Neural cell (in vitro differentiated cells): ENCODE measurements at regions not wholly inside any gene's neighbourhood (a gene's known extent, or its start where the extent isn't known, plus 50 kb on each side); places are given as distances from the start of the nearest gene placed in this dataset.

ENCODE experiments used
- H2AFZ ChIP-seq: fragments of 200-600, 300-800 bp; sonication (generic), shearing (Covaris generic); 2 replicates; pipeline ENCODE4 v1.6.0; 2014; ENCODE audit warnings: low read depth, mild to moderate bottlenecking, antibody characterized with exemption, low read length, moderate library complexity
- H3F3A ChIP-seq: fragments of 200-600 bp; shearing (Covaris generic); 2 replicates; pipeline ENCODE4 v1.6.1; 2016; ENCODE audit warnings: mild to moderate bottlenecking, moderate library complexity, mixed read lengths, antibody characterized with exemption, low read length; ENCODE audit not compliant: insufficient read depth, poor library complexity, severe bottlenecking
- H3K27ac ChIP-seq: fragments of 200-600, 300-800 bp; sonication (generic), shearing (Covaris generic); 2 replicates; pipeline ENCODE4 v1.5.1; 2014; ENCODE audit warnings: mild to moderate bottlenecking, low read length, moderate library complexity
- H3K27me3 ChIP-seq: fragments of 300-800, 200-600 bp; sonication (generic), shearing (Covaris generic); 2 replicates; pipeline ENCODE4 v1.6.0; 2014; ENCODE audit warnings: mild to moderate bottlenecking, low read depth, low read length, moderate library complexity; ENCODE audit not compliant: insufficient read depth
- H3K36me3 ChIP-seq: fragments of 300-800, 200-600 bp; sonication (generic), shearing (Covaris generic); 2 replicates; pipeline ENCODE4 v1.5.1; 2014; ENCODE audit warnings: mild to moderate bottlenecking, antibody characterized with exemption, low read length, moderate library complexity; ENCODE audit not compliant: insufficient read depth
- H3K4me2 ChIP-seq: fragments of 300-800, 200-600 bp; sonication (generic), shearing (Covaris generic); 2 replicates; pipeline ENCODE4 v1.6.0; 2014; ENCODE audit warnings: mild to moderate bottlenecking, low read length
- H3K4me3 ChIP-seq: fragments of 300-800, 200-600 bp; sonication (generic), shearing (Covaris generic); 2 replicates; pipeline ENCODE4 v1.5.1; 2014; ENCODE audit warnings: mild to moderate bottlenecking, low read length, moderate library complexity
- H3K79me2 ChIP-seq: fragments of 200-600 bp; shearing (Covaris generic); replicated peaks from 2 replicates; pipeline ENCODE4 v1.6.0; 2014; ENCODE audit warnings: mild to moderate bottlenecking, low read length, moderate library complexity; ENCODE audit not compliant: insufficient read depth
- H3K9ac ChIP-seq: fragments of 300-800, 200-600 bp; sonication (generic), shearing (Covaris generic); 2 replicates; pipeline ENCODE4 v1.6.1; 2016; ENCODE audit warnings: mild to moderate bottlenecking, low read length, mixed read lengths
- H3K9me2 ChIP-seq: fragments of 200-600 bp; shearing (Covaris generic); 2 replicates; pipeline ENCODE4 v1.6.1; 2016; ENCODE audit warnings: mild to moderate bottlenecking, low read length, mixed read lengths; ENCODE audit not compliant: insufficient read depth
- H3K9me3 ChIP-seq: fragments of 200-600, 300-800 bp; sonication (generic), shearing (Covaris generic); 2 replicates; pipeline ENCODE4 v1.6.1; 2016; ENCODE audit warnings: mild to moderate bottlenecking, mixed run types, low read length, moderate library complexity, mixed read lengths
- H4K20me1 ChIP-seq: fragments of 200-600 bp; shearing (Covaris generic); 2 replicates; pipeline ENCODE4 v1.6.1; 2016; ENCODE audit warnings: mild to moderate bottlenecking, mixed run types; ENCODE audit not compliant: insufficient read depth
- CTCF ChIP-seq: fragments of 450-650 bp; IDR thresholded peaks from 2 replicates; pipeline ENCODE4 v1.5.1; 2014; ENCODE audit warnings: antibody characterized with exemption, mild to moderate bottlenecking, moderate library complexity; ENCODE audit not compliant: poor library complexity, severe bottlenecking
- EP300 ChIP-seq: fragments of 450-650 bp; conservative IDR thresholded peaks from 2 replicates; pipeline ENCODE4 v1.6.1; 2014; ENCODE audit warnings: antibody characterized with exemption, mild to moderate bottlenecking, moderate library complexity; ENCODE audit not compliant: poor library complexity, severe bottlenecking
- EZH2 ChIP-seq: fragments of 200-600, 300-800 bp; shearing (Covaris generic), sonication (generic); IDR thresholded peaks from 2 replicates; pipeline ENCODE4 v1.6.1; 2014; ENCODE audit warnings: antibody characterized with exemption, low read length, borderline replicate concordance, mild to moderate bottlenecking; ENCODE audit not compliant: insufficient read depth, poor library complexity, severe bottlenecking
- MXI1 ChIP-seq: fragments of 450-650 bp; conservative IDR thresholded peaks from 2 replicates; pipeline ENCODE4 v1.6.1; 2014; ENCODE audit warnings: antibody characterized with exemption, mild to moderate bottlenecking; ENCODE audit not compliant: poor library complexity, severe bottlenecking
- POLR2AphosphoS5 ChIP-seq: IDR thresholded peaks from 2 replicates; pipeline ENCODE4 v1.6.1; 2012
- RAD21 ChIP-seq: fragments of 450-650 bp; conservative IDR thresholded peaks from 2 replicates; pipeline ENCODE4 v1.6.1; 2014; ENCODE audit warnings: antibody characterized with exemption, mild to moderate bottlenecking, moderate library complexity
- SMC3 ChIP-seq: fragments of 450-650 bp; conservative IDR thresholded peaks from 2 replicates; pipeline ENCODE4 v1.6.1; 2014; ENCODE audit warnings: antibody characterized with exemption, mild to moderate bottlenecking, moderate library complexity; ENCODE audit not compliant: poor library complexity
- TAF1 ChIP-seq: IDR thresholded peaks from 2 replicates; pipeline ENCODE4 v1.6.1; 2012; ENCODE audit warnings: low read depth
- TF ChIP-seq, protein P1 (sequence below): IDR thresholded peaks from 2 replicates; pipeline ENCODE4 v1.6.1; 2012; ENCODE audit warnings: borderline replicate concordance

- no peaks in the 10 kb centered on the region for H3K9me3 ChIP-seq
- H3K27ac ChIP-seq, result peak overlapping the region; percentile 30
- no peak overlapping the region for H3K9ac ChIP-seq
- TF ChIP-seq RAD21, result no peak
- TF ChIP-seq CTCF, result no peak
- TF ChIP-seq, protein P1, sequence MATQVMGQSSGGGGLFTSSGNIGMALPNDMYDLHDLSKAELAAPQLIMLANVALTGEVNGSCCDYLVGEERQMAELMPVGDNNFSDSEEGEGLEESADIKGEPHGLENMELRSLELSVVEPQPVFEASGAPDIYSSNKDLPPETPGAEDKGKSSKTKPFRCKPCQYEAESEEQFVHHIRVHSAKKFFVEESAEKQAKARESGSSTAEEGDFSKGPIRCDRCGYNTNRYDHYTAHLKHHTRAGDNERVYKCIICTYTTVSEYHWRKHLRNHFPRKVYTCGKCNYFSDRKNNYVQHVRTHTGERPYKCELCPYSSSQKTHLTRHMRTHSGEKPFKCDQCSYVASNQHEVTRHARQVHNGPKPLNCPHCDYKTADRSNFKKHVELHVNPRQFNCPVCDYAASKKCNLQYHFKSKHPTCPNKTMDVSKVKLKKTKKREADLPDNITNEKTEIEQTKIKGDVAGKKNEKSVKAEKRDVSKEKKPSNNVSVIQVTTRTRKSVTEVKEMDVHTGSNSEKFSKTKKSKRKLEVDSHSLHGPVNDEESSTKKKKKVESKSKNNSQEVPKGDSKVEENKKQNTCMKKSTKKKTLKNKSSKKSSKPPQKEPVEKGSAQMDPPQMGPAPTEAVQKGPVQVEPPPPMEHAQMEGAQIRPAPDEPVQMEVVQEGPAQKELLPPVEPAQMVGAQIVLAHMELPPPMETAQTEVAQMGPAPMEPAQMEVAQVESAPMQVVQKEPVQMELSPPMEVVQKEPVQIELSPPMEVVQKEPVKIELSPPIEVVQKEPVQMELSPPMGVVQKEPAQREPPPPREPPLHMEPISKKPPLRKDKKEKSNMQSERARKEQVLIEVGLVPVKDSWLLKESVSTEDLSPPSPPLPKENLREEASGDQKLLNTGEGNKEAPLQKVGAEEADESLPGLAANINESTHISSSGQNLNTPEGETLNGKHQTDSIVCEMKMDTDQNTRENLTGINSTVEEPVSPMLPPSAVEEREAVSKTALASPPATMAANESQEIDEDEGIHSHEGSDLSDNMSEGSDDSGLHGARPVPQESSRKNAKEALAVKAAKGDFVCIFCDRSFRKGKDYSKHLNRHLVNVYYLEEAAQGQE, result no peak
- H3K36me3 ChIP-seq, result no peaks in the 10 kb centered on the region
- H3K27me3 ChIP-seq, result no peaks in the 10 kb centered on the region
- H4K20me1 ChIP-seq, result no peaks in the 10 kb centered on the region
- H3K4me3 ChIP-seq, result no peak overlapping the region
- no peak overlapping the region for H3K4me2 ChIP-seq
- no peaks in the 10 kb centered on the region for H3K79me2 ChIP-seq
- no peaks in the 10 kb centered on the region for H3K9me2 ChIP-seq
- no peak overlapping the region for H2AFZ ChIP-seq
- H3F3A ChIP-seq, result peaks cover 2% of the 10 kb centered on the region
These were observed 193.7 kb downstream of the PIK3R1 start for GRCh38 chr5:68409259-68409658.

GRCh38 chr5:68411161-68411560 is 195.6 kb downstream of the PIK3R1 start:
- Histone ChIP-seq H3K9ac (no peak overlapping the region), H3F3A (peaks cover 2% of the 10 kb centered on the region), H2AFZ (no peak overlapping the region), H3K36me3 (no peaks in the 10 kb centered on the region), H3K4me3 (no peak overlapping the region), H3K79me2 (no peaks in the 10 kb centered on the region), H3K27ac (no peak overlapping the region), H3K4me2 (no peak overlapping the region), H3K9me2 (no peaks in the 10 kb centered on the region), H4K20me1 (no peaks in the 10 kb centered on the region), H3K27me3 (no peaks in the 10 kb centered on the region), H3K9me3 (no peaks in the 10 kb centered on the region)
- TF ChIP-seq SMC3 (no peak), MXI1 (no peak), RAD21 (no peak), TAF1 (no peak), CTCF (no peak), POLR2AphosphoS5 (no peak), EZH2 (no peak), EP300 (no peak)
- TF ChIP-seq, protein P1, result no peak
